ENCODE measurements at regions not wholly inside any gene's neighbourhood (a gene's known extent, or its start where the extent isn't known, plus 50 kb on each side); places are given as distances from the start of the nearest gene placed in this dataset.
"Not testable (repeated sequence)": the region's sequence is repeated elsewhere in the genome, so short reads cannot be mapped to it uniquely, and the experiment has no call there.

GRCh38 chr7:25742316-25742715 lies 409.7 kb upstream of the NFE2L3 start:
- Mint-ChIP-seq H3K9me3 (no peaks in the 10 kb centered on the region), H3K27me3 (ENCODE audit: insufficient read depth) (no peaks in the 10 kb centered on the region), H3K36me3 (ENCODE audit: low read depth) (no peaks in the 10 kb centered on the region), H3K27ac (no peak overlapping the region), H3K4me1 (ENCODE audit: low read depth) (no peaks in the 10 kb centered on the region), H3K4me3 (no peak overlapping the region)
- intact Hi-C loops (cut with micrococcal nuclease), result no loop called here
- no peak for DNase-seq (ENCODE audit: low spot score)

DNA sequence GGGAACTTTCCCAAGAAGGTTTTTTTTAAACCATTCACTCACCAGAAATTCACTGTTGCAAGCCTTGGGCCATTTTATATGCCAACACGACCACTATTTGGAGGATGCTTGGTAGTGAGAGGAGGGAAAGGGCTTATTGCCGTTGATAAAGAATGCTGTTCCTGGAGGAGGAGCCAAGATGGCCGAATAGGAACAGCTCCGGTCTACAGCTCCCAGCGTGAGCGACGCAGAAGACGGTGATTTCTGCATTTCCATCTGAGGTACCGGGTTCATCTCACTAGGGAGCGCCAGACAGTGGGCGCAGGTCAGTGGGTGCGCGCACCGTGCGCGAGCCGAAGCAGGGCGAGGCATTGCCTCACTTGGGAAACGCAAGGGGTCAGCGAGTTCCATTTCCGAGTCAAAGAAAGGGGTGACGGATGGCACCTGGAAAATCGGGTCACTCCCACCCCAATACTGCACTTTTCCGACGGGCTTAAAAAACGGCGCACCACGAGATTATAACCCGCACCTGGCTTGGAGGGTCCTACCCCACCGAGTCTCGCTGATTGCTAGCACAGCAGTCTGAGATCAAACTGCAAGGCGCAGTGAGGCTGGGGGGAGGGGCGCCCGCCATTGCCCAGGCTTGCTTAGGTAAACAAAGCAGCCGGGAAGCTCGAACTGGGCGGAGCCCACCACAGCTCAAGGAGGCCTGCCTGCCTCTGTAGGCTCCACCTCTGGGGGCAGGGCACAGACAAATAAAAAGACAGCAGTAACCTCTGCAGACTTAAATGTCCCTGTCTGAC lies 408.1 kb upstream of the NFE2L3 start:
- H3K9me3 Mint-ChIP-seq; H3K27me3 Mint-ChIP-seq (ENCODE audit: insufficient read depth); H3K4me1 Mint-ChIP-seq (ENCODE audit: low read depth); DNase-seq (ENCODE audit: low spot score); intact Hi-C loops (cut with micrococcal nuclease); H3K36me3 Mint-ChIP-seq (ENCODE audit: low read depth); H3K4me3 Mint-ChIP-seq; H3K27ac Mint-ChIP-seq: not testable (repeated sequence)

GRCh38 chr7:25750744-25751508 lies 401.1 kb upstream of the NFE2L3 start:
- no peak overlapping the region for H3K4me3 Mint-ChIP-seq
- DNase-seq (ENCODE audit: low spot score), result no peak
- no peak overlapping the region for H3K27ac Mint-ChIP-seq
- H3K27me3 Mint-ChIP-seq (ENCODE audit: insufficient read depth), result peaks cover 5% of the 10 kb centered on the region
- intact Hi-C loops (cut with micrococcal nuclease), result no loop called here
- no peaks in the 10 kb centered on the region for H3K36me3 Mint-ChIP-seq (ENCODE audit: low read depth)
- H3K9me3 Mint-ChIP-seq, result no peaks in the 10 kb centered on the region
- no peaks in the 10 kb centered on the region for H3K4me1 Mint-ChIP-seq (ENCODE audit: low read depth)

DNA sequence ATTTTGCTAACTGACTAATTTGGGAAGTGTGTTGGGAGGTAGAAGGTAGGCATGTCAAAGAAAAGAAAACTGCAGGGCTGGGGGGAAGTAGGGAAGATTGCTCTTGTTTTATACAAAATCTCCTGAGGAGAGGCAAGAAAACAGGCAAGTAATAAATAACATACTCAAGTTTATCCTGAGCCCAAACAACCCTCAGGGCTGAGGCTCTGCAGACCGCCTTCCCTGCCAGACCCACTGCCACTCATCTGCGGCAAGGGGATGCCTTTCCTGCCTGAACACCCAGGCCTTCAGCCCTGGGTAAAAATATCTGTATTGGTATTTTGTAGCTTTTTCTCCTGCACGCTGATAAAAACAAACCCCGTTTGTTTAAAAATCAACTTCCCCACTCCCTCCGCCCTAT lies 399.8 kb upstream of the NFE2L3 start:
- DNase-seq (ENCODE audit: low spot score), result no peak
- Mint-ChIP-seq H3K27me3 (ENCODE audit: insufficient read depth) (peaks cover 11% of the 10 kb centered on the region), H3K4me3 (no peak overlapping the region), H3K36me3 (ENCODE audit: low read depth) (no peaks in the 10 kb centered on the region), H3K4me1 (ENCODE audit: low read depth) (no peaks in the 10 kb centered on the region), H3K9me3 (no peaks in the 10 kb centered on the region), H3K27ac (no peak overlapping the region)
- intact Hi-C loops (cut with micrococcal nuclease), result no loop called here

DNA sequence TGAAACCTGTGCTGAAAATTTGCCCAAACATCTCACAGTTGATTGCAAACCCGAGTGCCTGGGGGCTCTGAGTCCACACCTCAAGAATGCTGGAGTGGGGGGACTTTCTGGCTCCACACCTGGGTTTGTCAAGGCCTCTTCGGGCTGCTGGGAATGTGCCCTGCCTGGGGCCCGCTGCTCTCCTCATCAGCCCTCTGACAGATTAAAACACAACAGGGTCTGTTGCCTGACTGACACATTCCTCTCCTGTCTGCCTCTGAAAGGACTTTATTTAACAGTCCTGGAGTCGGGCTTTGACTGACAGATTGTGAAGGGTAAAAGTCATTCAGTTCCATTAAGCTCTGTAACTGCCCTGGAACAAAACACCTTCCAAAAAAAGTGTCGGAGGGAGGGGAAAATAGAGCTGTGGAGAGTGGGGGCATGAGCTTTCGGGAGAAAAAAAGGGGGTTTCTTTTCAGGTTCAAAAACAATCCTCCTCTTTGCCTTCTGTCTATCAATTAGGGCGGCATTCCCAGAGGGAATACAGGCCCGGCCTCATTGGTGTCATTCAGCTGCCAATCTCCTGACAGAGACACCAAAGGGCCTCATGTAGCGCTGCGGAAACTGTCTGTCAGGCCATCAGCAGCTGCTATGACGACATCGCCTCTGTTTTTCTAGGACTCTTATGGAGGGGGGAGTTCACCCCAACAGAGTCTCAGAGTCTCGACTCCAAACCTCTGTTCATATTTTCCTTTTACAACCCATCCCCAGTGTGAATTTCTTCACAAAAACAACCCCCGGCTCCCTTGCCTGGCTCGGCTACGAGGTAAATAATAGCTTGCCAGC lies 398.8 kb upstream of the NFE2L3 start:
- H3K27ac Mint-ChIP-seq, result no peak overlapping the region
- intact Hi-C loops (cut with micrococcal nuclease), result no loop called here
- H3K4me1 Mint-ChIP-seq (ENCODE audit: low read depth), result no peaks in the 10 kb centered on the region
- no peak overlapping the region for H3K4me3 Mint-ChIP-seq
- no peaks in the 10 kb centered on the region for H3K36me3 Mint-ChIP-seq (ENCODE audit: low read depth)
- no peaks in the 10 kb centered on the region for H3K9me3 Mint-ChIP-seq
- peaks cover 15% of the 10 kb centered on the region for H3K27me3 Mint-ChIP-seq (ENCODE audit: insufficient read depth)
- no peak for DNase-seq (ENCODE audit: low spot score)

- Mint-ChIP-seq H3K4me1 (ENCODE audit: low read depth) (no peaks in the 10 kb centered on the region), H3K27ac (no peak overlapping the region), H3K4me3 (no peak overlapping the region), H3K36me3 (ENCODE audit: low read depth) (no peaks in the 10 kb centered on the region), H3K27me3 (ENCODE audit: insufficient read depth) (peaks cover 13% of the 10 kb centered on the region), H3K9me3 (no peaks in the 10 kb centered on the region)
- intact Hi-C loops (cut with micrococcal nuclease), result no loop called here
- DNase-seq (ENCODE audit: low spot score), result no peak
Measured at GRCh38 chr7:25753837-25754236, 398.2 kb upstream of the NFE2L3 start.

DNA sequence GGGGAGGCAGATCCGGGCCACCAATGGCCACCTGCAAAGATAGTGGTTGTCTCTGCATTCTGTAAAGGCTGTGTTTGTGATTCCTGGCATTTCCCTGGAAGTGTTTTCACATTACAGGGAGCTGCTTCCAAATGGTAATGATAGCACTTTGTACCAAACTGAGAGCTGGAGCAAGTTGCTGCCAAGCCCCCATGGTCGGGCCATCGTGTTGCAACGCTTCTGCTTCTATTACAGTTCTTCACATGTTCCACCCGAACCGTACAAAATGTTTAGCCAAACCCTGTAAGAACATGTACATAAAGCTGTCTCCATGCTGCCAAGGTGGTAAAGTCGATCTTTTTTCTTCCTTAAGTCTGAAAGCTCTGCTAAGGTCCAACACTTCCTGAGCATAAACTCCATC lies 397.7 kb upstream of the NFE2L3 start:
- Mint-ChIP-seq H3K4me1 (ENCODE audit: low read depth) (no peaks in the 10 kb centered on the region), H3K36me3 (ENCODE audit: low read depth) (no peaks in the 10 kb centered on the region), H3K9me3 (no peaks in the 10 kb centered on the region), H3K27me3 (ENCODE audit: insufficient read depth) (peaks cover 13% of the 10 kb centered on the region), H3K4me3 (no peak overlapping the region), H3K27ac (no peak overlapping the region)
- intact Hi-C loops (cut with micrococcal nuclease), result no loop called here
- DNase-seq (ENCODE audit: low spot score), result no peak

DNA sequence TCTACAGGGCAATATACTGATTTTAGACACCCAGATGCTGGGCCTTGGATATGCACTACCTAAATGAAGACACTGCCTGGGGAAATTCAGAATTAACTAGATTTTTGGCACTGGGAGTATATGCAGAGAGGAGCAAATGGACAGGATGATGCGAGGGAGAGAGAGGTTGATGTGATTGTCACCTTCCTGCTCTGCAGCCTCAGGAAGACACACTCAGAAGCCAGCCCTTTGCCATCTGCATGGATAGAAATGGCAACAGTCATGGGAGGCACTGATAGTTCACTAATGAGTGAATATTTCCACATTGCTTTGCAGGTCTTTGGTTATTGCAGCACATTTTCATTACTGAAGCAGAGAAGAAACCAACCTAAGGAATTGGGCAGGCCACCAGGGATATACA lies 397.2 kb upstream of the NFE2L3 start:
- no peaks in the 10 kb centered on the region for H3K9me3 Mint-ChIP-seq
- H3K27ac Mint-ChIP-seq, result no peak overlapping the region
- H3K27me3 Mint-ChIP-seq (ENCODE audit: insufficient read depth), result peaks cover 13% of the 10 kb centered on the region
- intact Hi-C loops (cut with micrococcal nuclease), result no loop called here
- no peaks in the 10 kb centered on the region for H3K36me3 Mint-ChIP-seq (ENCODE audit: low read depth)
- no peak for DNase-seq (ENCODE audit: low spot score)
- no peaks in the 10 kb centered on the region for H3K4me1 Mint-ChIP-seq (ENCODE audit: low read depth)
- no peak overlapping the region for H3K4me3 Mint-ChIP-seq

- intact Hi-C loops (cut with micrococcal nuclease), result no loop called here
- Mint-ChIP-seq H3K27me3 (ENCODE audit: insufficient read depth) (peaks cover 15% of the 10 kb centered on the region), H3K4me1 (ENCODE audit: low read depth) (no peaks in the 10 kb centered on the region), H3K4me3 (no peak overlapping the region), H3K27ac (no peak overlapping the region), H3K9me3 (no peaks in the 10 kb centered on the region), H3K36me3 (ENCODE audit: low read depth) (no peaks in the 10 kb centered on the region)
- DNase-seq (ENCODE audit: low spot score), result no peak
Measured at GRCh38 chr7:25756601-25757000, 395.4 kb upstream of the NFE2L3 start.

DNA sequence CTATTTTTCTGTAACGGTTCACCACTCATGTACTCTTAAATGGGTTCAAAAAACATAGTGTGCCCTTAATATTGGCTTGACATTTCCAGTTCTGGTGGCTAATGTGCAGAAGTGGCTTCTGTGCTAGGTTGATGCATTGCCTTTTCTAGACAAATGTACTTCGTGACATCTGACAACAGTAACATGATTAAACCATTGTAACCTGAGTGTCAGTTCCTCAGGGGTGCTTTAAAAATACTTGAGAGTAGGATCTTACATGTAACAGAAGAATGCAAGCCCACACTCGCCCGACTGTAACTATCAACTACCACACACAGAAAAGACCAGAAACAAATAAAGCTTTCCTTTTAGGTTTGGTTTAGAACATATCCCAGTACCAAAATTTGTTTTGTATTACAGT lies 393.4 kb upstream of the NFE2L3 start:
- no peak for DNase-seq (ENCODE audit: low spot score)
- H3K27me3 Mint-ChIP-seq (ENCODE audit: insufficient read depth), result peaks cover 13% of the 10 kb centered on the region
- H3K9me3 Mint-ChIP-seq, result no peaks in the 10 kb centered on the region
- H3K36me3 Mint-ChIP-seq (ENCODE audit: low read depth), result no peaks in the 10 kb centered on the region
- H3K27ac Mint-ChIP-seq, result no peak overlapping the region
- H3K4me1 Mint-ChIP-seq (ENCODE audit: low read depth), result no peaks in the 10 kb centered on the region
- no peak overlapping the region for H3K4me3 Mint-ChIP-seq
- intact Hi-C loops (cut with micrococcal nuclease), result no loop called here

GRCh38 chr7:25759286-25759685 lies 392.7 kb upstream of the NFE2L3 start:
- H3K4me1 Mint-ChIP-seq (ENCODE audit: low read depth), result no peaks in the 10 kb centered on the region
- no peaks in the 10 kb centered on the region for H3K36me3 Mint-ChIP-seq (ENCODE audit: low read depth)
- H3K27me3 Mint-ChIP-seq (ENCODE audit: insufficient read depth), result peaks cover 13% of the 10 kb centered on the region
- intact Hi-C loops (cut with micrococcal nuclease), result no loop called here
- no peak for DNase-seq (ENCODE audit: low spot score)
- no peak overlapping the region for H3K4me3 Mint-ChIP-seq
- no peaks in the 10 kb centered on the region for H3K9me3 Mint-ChIP-seq
- H3K27ac Mint-ChIP-seq, result no peak overlapping the region

GRCh38 chr7:25759748-25760147 lies 392.2 kb upstream of the NFE2L3 start:
- DNase-seq (ENCODE audit: low spot score), result no peak
- Mint-ChIP-seq H3K4me3 (no peak overlapping the region), H3K27me3 (ENCODE audit: insufficient read depth) (peaks cover 13% of the 10 kb centered on the region), H3K4me1 (ENCODE audit: low read depth) (no peaks in the 10 kb centered on the region), H3K36me3 (ENCODE audit: low read depth) (no peaks in the 10 kb centered on the region), H3K27ac (no peak overlapping the region), H3K9me3 (no peaks in the 10 kb centered on the region)
- intact Hi-C loops (cut with micrococcal nuclease), result no loop called here
